ENCODE measurements at regions not wholly inside any gene's neighbourhood (a gene's known extent, or its start where the extent isn't known, plus 50 kb on each side); places are given as distances from the start of the nearest gene placed in this dataset.

DNA sequence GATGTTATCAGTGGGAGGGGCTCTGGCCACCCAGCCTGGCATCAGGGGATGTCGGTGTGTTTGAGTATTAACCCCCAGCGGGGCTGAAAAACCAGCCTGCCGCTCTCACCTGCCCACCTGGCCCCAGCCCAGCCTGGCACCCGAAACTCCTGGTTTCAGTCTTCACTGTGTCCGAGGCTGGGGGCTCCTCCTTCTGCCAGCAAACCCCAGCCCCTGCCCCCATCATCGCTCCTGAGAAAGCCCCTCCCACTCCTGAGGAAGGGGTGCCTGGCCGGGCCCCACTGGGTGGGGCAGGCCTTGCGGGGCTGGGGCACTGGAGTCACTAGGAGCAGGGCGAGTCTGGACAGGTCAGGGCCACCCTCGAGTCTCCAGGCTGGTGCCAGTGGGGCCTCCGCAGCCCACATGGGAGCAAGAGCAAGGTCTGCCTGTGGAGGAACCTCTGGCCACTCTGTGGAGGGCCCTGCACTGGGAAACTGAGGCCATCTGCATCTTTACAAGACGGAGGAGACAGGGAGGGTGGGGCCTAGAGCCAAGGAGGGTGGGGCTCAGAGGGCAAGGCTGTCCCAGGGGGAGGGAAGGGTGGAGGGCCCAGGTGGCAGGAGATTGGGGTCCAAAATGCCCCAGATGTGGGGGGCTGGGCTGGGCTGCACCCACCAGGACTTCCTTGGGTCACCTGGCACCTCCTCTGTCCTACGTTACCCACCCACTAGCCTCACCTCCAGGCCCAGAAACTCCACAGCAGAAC lies 51.5 kb upstream of the NOTCH1 start:
- DNase-seq, result no peak

DNA sequence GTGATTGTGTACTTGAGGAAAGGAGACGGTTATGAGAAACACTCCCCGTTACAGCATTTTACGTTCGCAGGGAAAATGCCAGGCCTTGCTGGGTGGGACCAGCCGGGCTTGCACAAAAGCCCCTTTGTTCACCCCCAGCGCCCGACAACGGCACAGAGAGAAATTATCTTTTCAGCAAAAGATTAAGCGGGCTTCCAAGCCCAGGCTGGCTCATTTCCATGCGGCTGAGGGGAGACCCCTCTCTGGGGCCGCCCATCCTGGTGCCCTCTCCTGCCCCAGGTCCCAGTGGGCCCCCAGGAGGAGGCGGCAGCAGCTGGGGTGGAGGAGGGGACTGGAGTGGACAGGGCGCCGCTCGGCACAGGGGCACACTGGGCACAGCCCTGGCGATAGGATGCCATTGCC lies 50.8 kb upstream of the NOTCH1 start:
- DNase-seq, result no peak

DNA sequence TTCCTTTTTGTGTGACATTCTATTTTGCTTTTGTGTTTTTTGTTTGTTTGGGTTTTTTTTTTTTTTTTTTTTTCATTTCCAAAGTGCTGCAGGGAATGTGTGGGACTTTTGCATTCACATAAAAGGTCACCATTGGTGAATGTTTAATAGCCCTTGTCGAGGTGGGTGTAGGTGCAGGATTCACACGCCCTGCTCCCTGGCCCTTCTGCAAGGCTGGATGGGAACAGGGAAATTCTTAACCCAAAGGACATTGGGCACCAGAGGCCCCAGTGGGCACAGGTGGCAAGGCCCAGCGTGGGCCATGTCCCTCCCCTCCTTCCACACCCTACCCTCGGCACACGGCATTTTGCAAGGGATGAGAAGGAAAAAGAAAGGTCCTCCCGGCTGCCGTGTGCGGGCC lies 50.4 kb upstream of the NOTCH1 start:
- DNase-seq, result no peak

DNA sequence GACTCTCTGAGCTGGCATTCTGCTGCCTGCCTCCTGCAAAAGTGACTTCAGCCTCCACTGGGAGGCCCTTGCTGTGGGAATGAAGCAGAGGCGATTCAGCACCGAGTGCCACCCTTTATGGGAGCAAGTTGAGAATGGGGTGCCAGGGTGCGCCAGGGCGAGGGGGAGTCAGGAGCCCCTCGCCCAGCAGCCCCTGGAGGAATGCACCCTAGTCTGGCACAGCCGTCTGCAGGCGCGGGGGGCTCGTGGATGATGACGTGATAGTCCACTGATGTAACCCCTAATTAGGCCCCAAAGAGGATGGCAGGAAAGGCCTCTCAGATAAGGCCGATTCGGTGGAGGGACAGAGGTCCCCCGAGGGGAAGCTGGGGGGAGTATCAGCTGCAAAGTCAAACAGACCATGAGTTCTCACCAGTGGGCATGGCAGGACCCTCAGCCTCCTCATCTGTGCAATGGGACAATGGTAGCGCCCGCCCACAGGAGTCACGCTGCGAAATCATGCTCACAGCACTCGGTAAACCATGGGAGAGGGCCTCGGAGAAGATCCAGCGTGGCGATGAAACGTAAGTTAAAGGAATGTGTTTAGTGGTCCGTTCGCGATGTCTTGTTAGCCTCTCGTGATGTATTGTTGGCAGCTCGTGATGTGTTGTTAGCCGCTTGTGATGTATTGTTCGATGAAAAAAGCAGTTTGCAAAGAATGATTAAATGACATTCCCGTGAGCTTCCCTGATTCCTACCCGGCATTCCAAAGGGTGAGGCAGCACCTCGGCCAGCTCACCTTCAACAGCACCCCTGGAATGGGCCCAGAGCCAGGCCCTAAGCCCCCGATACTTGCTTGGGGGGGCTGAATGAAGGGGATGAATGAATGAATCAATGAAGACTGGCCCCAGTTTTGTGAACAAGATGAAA lies 49.7 kb upstream of the NOTCH1 start:
- DNase-seq, result no peak
